ENCODE measurements at regions not wholly inside any gene's neighbourhood (a gene's known extent, or its start where the extent isn't known, plus 50 kb on each side); places are given as distances from the start of the nearest gene placed in this dataset.

DNA sequence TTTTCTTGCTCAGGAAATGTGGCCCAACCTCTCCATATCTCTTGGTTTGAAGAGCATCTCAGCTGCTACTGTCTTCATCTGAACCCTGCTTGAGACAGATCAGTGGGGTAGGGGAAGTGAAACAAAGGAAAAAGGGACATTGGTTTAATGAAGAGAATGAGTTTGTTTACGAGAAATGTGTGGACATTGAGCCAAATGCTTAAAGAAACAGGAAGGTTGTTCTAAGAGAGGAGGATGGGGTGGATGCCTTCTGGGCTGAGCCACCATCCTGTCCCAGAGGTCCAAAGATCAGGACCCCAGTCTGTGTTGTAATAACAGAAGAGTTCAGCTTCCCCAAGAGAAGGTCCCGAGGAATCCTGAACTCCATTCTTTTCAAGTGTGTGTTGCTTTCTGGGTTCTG, 369.7 kb downstream of the INSC start:
- no peaks in the 10 kb centered on the region; the same call in 1 of the 2 replicates for H3K27me3 ChIP-seq (ENCODE audit: control insufficient read depth, insufficient read depth, low read length)
- no peaks in the 10 kb centered on the region for H3K9me3 ChIP-seq (ENCODE audit: control insufficient read depth, insufficient read depth, low read depth, low read length)
- no peak overlapping the region for H3K4me3 ChIP-seq (ENCODE audit: low read depth, low read length)
- no peaks in the 10 kb centered on the region for H3K4me1 ChIP-seq (ENCODE audit: control insufficient read depth, insufficient read depth, low read length)
- no peak overlapping the region for H3K27ac ChIP-seq (ENCODE audit: low read depth, low read length)
- no peaks in the 10 kb centered on the region for H3K36me3 ChIP-seq (ENCODE audit: control insufficient read depth, insufficient read depth, low read length)
- no peak overlapping the region for H3K9ac ChIP-seq (ENCODE audit: low read length)

DNA sequence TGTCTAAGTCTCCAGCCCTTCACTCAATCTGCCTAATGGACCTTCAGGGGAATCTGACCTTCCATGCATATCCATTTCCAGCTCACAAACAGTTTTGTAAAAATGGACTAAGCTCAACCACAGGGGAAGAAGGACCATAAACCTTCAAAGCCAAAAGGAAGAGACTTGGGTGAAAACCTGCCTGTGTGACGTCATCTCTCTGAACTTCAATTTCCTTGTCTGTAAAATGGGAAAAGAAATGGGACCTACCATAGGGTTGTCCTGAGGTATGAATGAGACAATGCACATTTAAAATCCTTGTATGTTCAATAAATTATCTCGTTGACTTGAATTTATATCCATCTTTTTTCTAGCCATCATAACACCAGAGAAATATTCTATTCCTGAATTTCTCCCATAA, 370.7 kb downstream of the INSC start:
- no peak overlapping the region for H3K27ac ChIP-seq (ENCODE audit: low read depth, low read length)
- no peaks in the 10 kb centered on the region for H3K9me3 ChIP-seq (ENCODE audit: control insufficient read depth, insufficient read depth, low read depth, low read length)
- no peaks in the 10 kb centered on the region for H3K4me1 ChIP-seq (ENCODE audit: control insufficient read depth, insufficient read depth, low read length)
- H3K27me3 ChIP-seq (ENCODE audit: control insufficient read depth, insufficient read depth, low read length), result no peaks in the 10 kb centered on the region; the same call in 1 of the 2 replicates
- no peak overlapping the region for H3K4me3 ChIP-seq (ENCODE audit: low read depth, low read length)
- no peak overlapping the region for H3K9ac ChIP-seq (ENCODE audit: low read length)
- H3K36me3 ChIP-seq (ENCODE audit: control insufficient read depth, insufficient read depth, low read length), result no peaks in the 10 kb centered on the region

- Histone ChIP-seq H3K4me3 (ENCODE audit: low read depth, low read length) (no peak overlapping the region), H3K9me3 (ENCODE audit: control insufficient read depth, insufficient read depth, low read depth, low read length) (no peaks in the 10 kb centered on the region), H3K27me3 (ENCODE audit: control insufficient read depth, insufficient read depth, low read length) (no peaks in the 10 kb centered on the region; the same call in 1 of the 2 replicates), H3K27ac (ENCODE audit: low read depth, low read length) (no peak overlapping the region), H3K4me1 (ENCODE audit: control insufficient read depth, insufficient read depth, low read length) (no peaks in the 10 kb centered on the region), H3K36me3 (ENCODE audit: control insufficient read depth, insufficient read depth, low read length) (no peaks in the 10 kb centered on the region), H3K9ac (ENCODE audit: low read length) (no peak overlapping the region)
These were observed 374.6 kb downstream of the INSC start for GRCh38 chr11:15489281-15489680.

DNA sequence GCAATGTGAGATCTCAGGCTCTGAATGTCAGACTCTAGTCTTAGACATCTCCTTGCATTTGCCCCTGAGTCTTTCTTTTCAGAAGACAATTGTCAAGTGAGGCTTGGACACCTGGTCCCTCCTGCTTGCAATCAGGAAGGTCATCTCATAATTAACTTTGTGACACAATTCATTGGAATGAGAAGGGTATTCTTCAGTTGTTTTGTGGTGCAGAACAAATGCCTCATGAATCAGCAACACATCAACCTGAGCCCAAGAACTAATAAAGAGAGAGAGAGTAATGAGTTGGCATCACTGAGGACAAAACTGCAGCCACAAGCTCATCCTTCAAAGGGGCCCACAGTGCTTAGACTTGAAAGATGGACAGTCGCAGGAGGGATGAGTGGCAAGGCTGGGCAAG, 375.8 kb downstream of the INSC start:
- H3K36me3 ChIP-seq (ENCODE audit: control insufficient read depth, insufficient read depth, low read length), result no peaks in the 10 kb centered on the region
- H3K9ac ChIP-seq (ENCODE audit: low read length), result no peak overlapping the region
- no peak overlapping the region for H3K4me3 ChIP-seq (ENCODE audit: low read depth, low read length)
- no peaks in the 10 kb centered on the region; the same call in 1 of the 2 replicates for H3K27me3 ChIP-seq (ENCODE audit: control insufficient read depth, insufficient read depth, low read length)
- no peaks in the 10 kb centered on the region for H3K9me3 ChIP-seq (ENCODE audit: control insufficient read depth, insufficient read depth, low read depth, low read length)
- no peaks in the 10 kb centered on the region for H3K4me1 ChIP-seq (ENCODE audit: control insufficient read depth, insufficient read depth, low read length)
- H3K27ac ChIP-seq (ENCODE audit: low read depth, low read length), result no peak overlapping the region

GRCh38 chr11:15493066-15493465, 378.3 kb downstream of the INSC start:
- no peaks in the 10 kb centered on the region for H3K36me3 ChIP-seq (ENCODE audit: control insufficient read depth, insufficient read depth, low read length)
- H3K4me1 ChIP-seq (ENCODE audit: control insufficient read depth, insufficient read depth, low read length), result no peaks in the 10 kb centered on the region; the same call in 1 of the 2 replicates
- no peaks in the 10 kb centered on the region for H3K9me3 ChIP-seq (ENCODE audit: control insufficient read depth, insufficient read depth, low read depth, low read length)
- no peak overlapping the region for H3K27ac ChIP-seq (ENCODE audit: low read depth, low read length)
- H3K4me3 ChIP-seq (ENCODE audit: low read depth, low read length), result no peak overlapping the region
- no peaks in the 10 kb centered on the region; the same call in 1 of the 2 replicates for H3K27me3 ChIP-seq (ENCODE audit: control insufficient read depth, insufficient read depth, low read length)
- no peak overlapping the region for H3K9ac ChIP-seq (ENCODE audit: low read length)

- Histone ChIP-seq H3K9ac (ENCODE audit: low read length) (no peak overlapping the region), H3K27ac (ENCODE audit: low read depth, low read length) (no peak overlapping the region), H3K36me3 (ENCODE audit: control insufficient read depth, insufficient read depth, low read length) (no peaks in the 10 kb centered on the region), H3K4me3 (ENCODE audit: low read depth, low read length) (no peak overlapping the region), H3K9me3 (ENCODE audit: control insufficient read depth, insufficient read depth, low read depth, low read length) (no peaks in the 10 kb centered on the region), H3K27me3 (ENCODE audit: control insufficient read depth, insufficient read depth, low read length) (no peaks in the 10 kb centered on the region; the same call in 1 of the 2 replicates), H3K4me1 (ENCODE audit: control insufficient read depth, insufficient read depth, low read length) (no peaks in the 10 kb centered on the region; the same call in 1 of the 2 replicates)
These were observed 379.3 kb downstream of the INSC start for GRCh38 chr11:15493921-15494620.

GRCh38 chr11:15494740-15495139, 380.0 kb downstream of the INSC start:
- Histone ChIP-seq H3K9me3 (ENCODE audit: control insufficient read depth, insufficient read depth, low read depth, low read length) (no peaks in the 10 kb centered on the region), H3K27ac (ENCODE audit: low read depth, low read length) (no peak overlapping the region), H3K4me1 (ENCODE audit: control insufficient read depth, insufficient read depth, low read length) (no peaks in the 10 kb centered on the region; the same call in 1 of the 2 replicates), H3K4me3 (ENCODE audit: low read depth, low read length) (no peak overlapping the region), H3K9ac (ENCODE audit: low read length) (no peak overlapping the region), H3K36me3 (ENCODE audit: control insufficient read depth, insufficient read depth, low read length) (no peaks in the 10 kb centered on the region), H3K27me3 (ENCODE audit: control insufficient read depth, insufficient read depth, low read length) (no peaks in the 10 kb centered on the region)

DNA sequence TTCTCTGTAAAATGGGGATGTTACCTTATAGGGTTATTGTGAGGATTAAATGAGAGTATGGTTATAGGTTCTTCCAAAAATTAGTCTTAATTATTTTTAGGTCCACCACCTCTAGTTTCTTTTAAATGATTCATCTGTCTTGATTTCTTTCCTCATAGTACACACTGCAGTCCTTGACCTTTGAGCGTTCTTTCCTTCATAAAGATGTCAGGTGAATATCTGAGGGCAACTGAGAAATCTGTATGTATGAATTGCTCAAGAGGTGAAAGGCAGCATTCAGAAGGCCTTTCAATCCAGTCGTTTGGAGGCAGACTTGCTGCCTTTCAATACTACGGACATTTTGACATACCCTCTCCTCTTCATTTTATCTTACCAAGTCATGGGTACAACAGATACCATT, 380.7 kb downstream of the INSC start:
- H3K9me3 ChIP-seq (ENCODE audit: control insufficient read depth, insufficient read depth, low read depth, low read length), result no peaks in the 10 kb centered on the region

DNA sequence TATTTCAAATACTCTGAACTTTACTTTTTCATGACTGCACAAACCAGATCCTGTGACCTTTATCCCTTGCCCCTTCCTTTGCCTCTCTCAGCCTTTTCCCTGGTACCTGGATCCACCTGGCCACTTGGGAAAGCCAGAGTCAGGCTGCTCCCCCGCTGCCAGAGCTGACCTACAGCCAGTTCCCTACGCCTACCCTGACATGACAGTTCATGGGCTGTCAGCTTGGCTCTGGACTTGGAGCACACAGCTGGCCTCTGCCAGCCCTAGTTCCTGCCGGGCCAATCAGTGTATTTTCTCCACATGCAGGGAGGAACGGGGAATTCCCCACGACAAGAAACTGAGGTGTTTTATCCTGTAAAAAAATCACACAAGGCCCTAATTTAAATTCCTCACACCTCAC, 382.6 kb downstream of the INSC start:
- Histone ChIP-seq H3K27ac (ENCODE audit: low read depth, low read length) (no peak overlapping the region), H3K9ac (ENCODE audit: low read length) (no peak overlapping the region), H3K36me3 (ENCODE audit: control insufficient read depth, insufficient read depth, low read length) (no peaks in the 10 kb centered on the region), H3K4me1 (ENCODE audit: control insufficient read depth, insufficient read depth, low read length) (peaks cover 4% of the 10 kb centered on the region), H3K4me3 (ENCODE audit: low read depth, low read length) (no peak overlapping the region), H3K9me3 (ENCODE audit: control insufficient read depth, insufficient read depth, low read depth, low read length) (no peaks in the 10 kb centered on the region), H3K27me3 (ENCODE audit: control insufficient read depth, insufficient read depth, low read length) (no peaks in the 10 kb centered on the region)

More for the DNA sequence above, 380.7 kb downstream of the INSC start:
- no peaks in the 10 kb centered on the region for H3K36me3 ChIP-seq (ENCODE audit: control insufficient read depth, insufficient read depth, low read length)
- no peak overlapping the region for H3K9ac ChIP-seq (ENCODE audit: low read length)
- no peaks in the 10 kb centered on the region; the same call in 1 of the 2 replicates for H3K4me1 ChIP-seq (ENCODE audit: control insufficient read depth, insufficient read depth, low read length)
- H3K4me3 ChIP-seq (ENCODE audit: low read depth, low read length), result no peak overlapping the region
- H3K27me3 ChIP-seq (ENCODE audit: control insufficient read depth, insufficient read depth, low read length), result no peaks in the 10 kb centered on the region
- no peak overlapping the region for H3K27ac ChIP-seq (ENCODE audit: low read depth, low read length)

- Histone ChIP-seq H3K4me3 (ENCODE audit: low read depth, low read length) (no peak overlapping the region), H3K36me3 (ENCODE audit: control insufficient read depth, insufficient read depth, low read length) (no peaks in the 10 kb centered on the region), H3K9me3 (ENCODE audit: control insufficient read depth, insufficient read depth, low read depth, low read length) (no peaks in the 10 kb centered on the region), H3K27ac (ENCODE audit: low read depth, low read length) (no peak overlapping the region), H3K9ac (ENCODE audit: low read length) (no peak overlapping the region), H3K4me1 (ENCODE audit: control insufficient read depth, insufficient read depth, low read length) (peaks cover 4% of the 10 kb centered on the region), H3K27me3 (ENCODE audit: control insufficient read depth, insufficient read depth, low read length) (no peaks in the 10 kb centered on the region)
These were observed 385.0 kb downstream of the INSC start for GRCh38 chr11:15499674-15500073.

DNA sequence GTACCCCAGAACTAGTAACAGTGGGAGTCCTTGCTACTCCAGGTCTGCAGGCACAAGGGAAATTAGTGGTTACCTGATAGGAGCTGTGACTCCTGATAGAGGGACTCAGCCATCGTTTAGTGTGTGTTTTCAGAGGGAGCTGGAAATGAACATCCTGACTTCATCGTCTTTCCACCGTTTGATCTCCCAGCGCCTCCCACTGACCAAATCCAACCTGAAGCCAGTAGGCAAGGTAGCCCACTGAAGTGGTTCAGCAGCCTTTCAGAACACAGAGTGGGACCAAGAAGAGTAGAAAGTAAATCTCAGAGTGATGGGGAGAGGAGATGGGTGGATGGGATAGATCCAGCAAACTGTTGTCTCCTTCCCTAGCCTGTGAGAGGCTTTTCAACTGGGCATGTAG, 385.9 kb downstream of the INSC start:
- H3K4me1 ChIP-seq (ENCODE audit: control insufficient read depth, insufficient read depth, low read length), result peaks cover 4% of the 10 kb centered on the region
- H3K36me3 ChIP-seq (ENCODE audit: control insufficient read depth, insufficient read depth, low read length), result no peaks in the 10 kb centered on the region
- no peak overlapping the region for H3K27ac ChIP-seq (ENCODE audit: low read depth, low read length)
- H3K9ac ChIP-seq (ENCODE audit: low read length), result no peak overlapping the region
- no peak overlapping the region for H3K4me3 ChIP-seq (ENCODE audit: low read depth, low read length)
- no peaks in the 10 kb centered on the region for H3K9me3 ChIP-seq (ENCODE audit: control insufficient read depth, insufficient read depth, low read depth, low read length)
- no peaks in the 10 kb centered on the region for H3K27me3 ChIP-seq (ENCODE audit: control insufficient read depth, insufficient read depth, low read length)

Data from HUES6 (cell line).